HG03354 (cell line): ENCODE measurements at regions not wholly inside any gene's neighbourhood (a gene's known extent, or its start where the extent isn't known, plus 50 kb on each side); places are given as distances from the start of the nearest gene placed in this dataset.
"Not testable (repeated sequence)": the region's sequence is repeated elsewhere in the genome, so short reads cannot be mapped to it uniquely, and the experiment has no call there.

Source experiments
- ATAC-seq: cut with Tn5 transposase; IDR thresholded peaks from one replicate; pipeline ENCODE4 v1.9.1; 2021; ENCODE audit warnings: mild to moderate bottlenecking; ENCODE audit not compliant: unreplicated experiment, poor library complexity, severe bottlenecking

DNA sequence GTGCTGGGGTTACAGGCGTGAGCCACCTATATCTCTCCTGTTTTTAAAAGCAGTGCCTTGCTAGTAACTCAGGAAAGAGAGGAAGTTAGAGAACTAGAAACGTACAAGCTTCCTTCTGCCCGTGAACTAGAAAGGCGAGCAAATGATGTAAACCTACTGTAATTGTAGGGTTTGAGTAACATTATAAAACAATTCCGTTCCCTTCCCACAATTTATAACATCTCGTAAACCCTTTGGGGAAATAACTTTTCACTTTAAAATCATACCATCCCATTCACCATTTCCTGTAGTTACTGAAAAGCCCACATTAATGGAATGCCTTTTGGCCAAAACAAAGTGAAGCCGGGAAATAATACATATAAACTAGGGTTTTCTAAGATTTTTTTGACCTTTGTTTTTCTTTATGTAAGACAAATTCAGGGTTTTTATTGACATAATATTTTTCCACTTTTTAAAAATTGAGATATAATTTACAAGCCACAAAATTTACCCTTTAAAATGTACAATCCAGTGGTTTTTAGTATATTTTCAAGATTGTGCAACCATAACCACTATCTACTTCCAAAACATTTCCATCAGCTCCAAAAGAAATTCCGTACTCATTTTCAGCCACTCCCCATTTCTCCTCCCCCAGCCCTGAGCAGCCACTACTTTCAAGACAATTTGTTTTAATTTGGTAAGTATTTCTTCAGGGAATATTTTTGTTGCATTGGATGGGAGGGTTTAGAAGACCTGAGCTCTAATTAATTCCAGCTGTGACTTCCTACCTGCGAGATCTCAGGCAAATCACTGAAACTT lies 175.1 kb upstream of the PDE10A start:
- no peak for ATAC-seq

DNA sequence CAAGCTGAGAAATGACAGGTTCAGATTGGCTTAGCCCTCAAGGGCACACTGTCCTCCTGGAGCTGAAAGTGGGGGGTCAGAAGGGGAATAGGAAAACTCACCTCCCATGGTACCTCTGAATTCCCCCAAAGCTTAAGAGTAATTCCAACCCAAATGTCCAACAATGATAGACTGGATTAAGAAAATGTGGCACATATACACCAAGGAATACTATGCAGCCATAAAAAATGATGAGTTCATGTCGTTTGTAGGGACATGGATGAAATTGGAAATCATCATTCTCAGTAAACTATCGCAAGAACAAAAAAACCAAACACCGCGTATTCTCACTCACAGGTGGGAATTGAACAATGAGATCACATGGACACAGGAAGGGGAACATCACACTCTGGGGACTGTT lies 173.6 kb upstream of the PDE10A start:
- ATAC-seq, result not testable (repeated sequence)

DNA sequence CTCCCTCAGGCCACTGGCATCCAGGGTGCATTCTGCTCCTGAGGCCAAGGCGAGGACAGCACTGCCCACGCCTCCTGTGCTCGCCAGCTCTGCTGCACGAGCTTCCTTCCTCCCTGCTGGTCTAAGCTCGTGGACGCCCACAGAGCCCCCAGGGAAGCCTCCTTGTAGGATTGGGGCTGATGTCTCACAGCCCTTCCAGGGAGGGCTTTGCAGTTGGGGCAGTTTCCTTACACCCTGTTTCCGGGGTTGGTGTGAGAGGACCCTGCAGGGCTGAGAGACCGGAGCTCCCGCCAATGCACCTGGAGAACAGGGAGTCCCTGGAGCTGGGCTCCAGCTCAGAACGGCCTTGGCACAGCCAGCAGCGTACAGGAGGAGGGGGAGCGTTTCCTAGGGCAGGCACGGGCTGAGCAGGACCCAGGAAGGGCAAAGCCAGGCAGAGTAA lies 172.4 kb upstream of the PDE10A start:
- ATAC-seq, result no peak

DNA sequence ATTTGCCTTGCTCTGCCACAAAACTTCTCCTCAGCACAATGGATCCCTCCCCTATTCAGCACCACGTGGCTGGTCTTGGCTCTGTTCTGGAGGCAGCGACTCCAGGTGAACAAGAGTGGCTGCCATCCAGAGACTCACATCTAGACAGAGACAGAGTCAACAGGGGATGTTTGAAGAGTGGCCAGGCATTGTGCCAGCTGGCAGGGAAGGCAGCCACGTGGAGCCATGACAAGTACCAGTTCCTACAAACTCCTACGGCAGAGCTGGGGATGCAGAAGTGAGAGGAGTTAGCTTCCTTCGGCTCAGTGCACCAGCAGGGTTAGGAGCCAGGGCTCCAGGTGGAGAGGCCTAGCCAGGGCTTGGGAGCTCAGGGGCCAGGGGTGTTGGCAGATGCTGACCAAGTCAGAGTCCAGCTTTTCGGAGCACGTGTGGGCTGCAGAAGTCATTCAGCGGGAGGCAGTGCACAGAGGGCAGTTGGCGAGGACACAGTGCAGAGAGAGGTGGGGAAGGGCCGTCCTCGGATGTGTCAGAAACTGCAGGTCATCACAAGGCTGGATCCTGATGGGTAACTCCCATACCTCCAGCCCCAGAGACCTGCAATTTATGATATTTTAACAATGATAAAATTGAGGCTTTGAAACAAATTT lies 171.7 kb upstream of the PDE10A start:
- no peak for ATAC-seq

DNA sequence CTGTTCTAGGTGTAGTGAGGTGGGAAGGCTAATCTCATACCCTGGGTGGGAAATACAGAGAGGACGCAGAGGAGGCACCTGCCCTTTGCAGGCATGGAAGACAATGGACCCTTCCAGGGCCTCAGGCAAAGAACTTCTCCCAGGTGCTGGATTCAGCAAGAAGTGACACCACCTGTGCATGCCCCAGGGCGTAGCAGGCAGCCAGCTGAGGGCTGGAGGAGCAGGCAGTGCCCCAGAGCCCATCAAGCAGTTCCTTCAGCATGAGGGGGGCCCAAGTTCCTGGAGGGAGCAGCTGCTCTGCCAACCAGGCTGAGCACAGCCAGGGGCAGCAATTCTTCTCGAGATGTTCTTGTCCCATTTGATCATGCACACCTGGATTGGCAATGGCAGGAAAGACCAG lies 170.3 kb upstream of the PDE10A start:
- no peak for ATAC-seq

- ATAC-seq, result no peak
These were observed 168.9 kb upstream of the PDE10A start for GRCh38 chr6:165831812-165832510.

GRCh38 chr6:165830761-165831160 lies 167.7 kb upstream of the PDE10A start:
- no peak for ATAC-seq

GRCh38 chr6:165829376-165829775 lies 166.3 kb upstream of the PDE10A start:
- ATAC-seq, result no peak

- ATAC-seq, result no peak
These were observed 164.1 kb upstream of the PDE10A start for GRCh38 chr6:165827190-165827518.

GRCh38 chr6:165826487-165827189 lies 163.6 kb upstream of the PDE10A start:
- ATAC-seq, result no peak

DNA sequence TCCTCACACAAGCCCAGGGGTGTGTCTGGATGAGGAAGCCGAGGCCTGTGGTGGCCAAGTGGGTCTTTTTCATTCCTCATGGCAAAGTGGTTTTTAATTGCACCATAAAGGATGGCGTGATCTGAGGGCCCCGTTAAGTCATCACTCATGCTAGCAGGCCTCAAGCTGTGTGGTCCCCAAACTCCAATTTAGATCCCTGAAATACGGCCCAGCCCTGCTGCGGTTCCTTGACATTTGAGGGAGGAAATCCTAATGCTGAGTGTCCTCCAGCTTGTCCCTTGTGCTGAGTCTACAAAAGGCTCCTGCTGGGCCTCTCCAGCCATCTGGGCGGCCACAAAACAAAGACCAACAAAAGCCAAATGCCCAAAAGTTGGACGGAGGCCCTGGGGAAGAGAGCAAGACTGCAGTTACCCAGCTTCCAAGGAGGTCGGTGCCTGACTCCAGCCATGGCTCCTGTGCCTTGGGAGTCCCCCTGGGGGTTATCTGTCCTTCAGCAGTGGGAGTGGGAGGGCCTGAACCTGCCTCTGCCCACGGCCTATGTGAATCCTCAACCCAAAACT lies 162.3 kb upstream of the PDE10A start:
- ATAC-seq, result no peak

DNA sequence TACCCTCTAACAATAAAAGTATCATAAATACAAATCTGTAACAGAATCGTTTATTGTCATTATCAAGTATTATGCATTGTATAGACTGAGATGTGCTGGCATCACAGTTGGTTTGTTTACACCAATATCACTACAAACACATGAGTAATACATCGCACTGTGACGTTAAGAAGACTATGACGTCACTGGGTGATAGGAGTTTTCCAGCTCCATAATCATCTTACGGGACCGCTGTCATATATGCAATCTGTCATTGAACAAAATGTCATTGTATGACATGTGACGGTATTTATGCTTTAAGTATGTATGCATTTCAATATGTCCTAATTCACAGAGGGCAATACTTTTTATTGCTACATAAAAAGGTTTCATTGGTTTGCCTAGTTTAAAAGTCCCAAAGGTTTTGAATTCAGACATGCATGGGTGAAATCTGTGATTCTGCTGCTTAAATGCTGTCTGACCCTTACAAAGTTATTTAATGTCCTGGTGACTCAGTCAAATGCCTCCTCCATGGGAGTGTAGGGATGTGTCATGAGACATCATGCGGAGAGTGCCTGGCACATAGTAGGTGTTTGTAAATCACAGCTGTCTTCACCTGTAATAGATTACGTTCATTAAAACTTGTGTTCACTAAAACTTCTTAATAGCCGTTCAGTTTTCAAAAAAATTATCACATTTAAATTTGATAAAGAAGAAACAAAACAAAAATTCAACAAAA lies 160.7 kb upstream of the PDE10A start:
- no peak for ATAC-seq

- ATAC-seq, result no peak
These were observed 159.5 kb upstream of the PDE10A start for GRCh38 chr6:165822501-165822900.

GRCh38 chr6:165821754-165822153 lies 158.7 kb upstream of the PDE10A start:
- ATAC-seq, result no peak

DNA sequence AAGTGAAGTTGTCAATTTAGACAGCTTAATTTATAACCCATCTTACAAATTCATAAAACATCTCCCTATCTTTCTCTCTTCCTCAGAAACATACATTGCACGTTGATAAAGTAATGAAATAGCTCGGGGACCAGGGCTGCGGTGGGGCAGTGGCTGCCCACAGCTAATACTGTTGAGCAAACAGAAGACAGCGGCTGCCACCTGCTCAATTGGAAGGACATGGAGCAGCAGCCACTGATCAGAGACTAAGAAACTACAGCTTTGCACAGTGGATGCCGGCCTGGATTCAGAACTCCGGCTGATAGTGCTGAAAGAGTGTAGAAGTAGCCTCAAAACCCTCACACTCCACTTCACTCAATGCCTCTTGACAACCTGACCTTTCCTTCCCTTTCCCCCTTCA lies 157.9 kb upstream of the PDE10A start:
- no peak for ATAC-seq

DNA sequence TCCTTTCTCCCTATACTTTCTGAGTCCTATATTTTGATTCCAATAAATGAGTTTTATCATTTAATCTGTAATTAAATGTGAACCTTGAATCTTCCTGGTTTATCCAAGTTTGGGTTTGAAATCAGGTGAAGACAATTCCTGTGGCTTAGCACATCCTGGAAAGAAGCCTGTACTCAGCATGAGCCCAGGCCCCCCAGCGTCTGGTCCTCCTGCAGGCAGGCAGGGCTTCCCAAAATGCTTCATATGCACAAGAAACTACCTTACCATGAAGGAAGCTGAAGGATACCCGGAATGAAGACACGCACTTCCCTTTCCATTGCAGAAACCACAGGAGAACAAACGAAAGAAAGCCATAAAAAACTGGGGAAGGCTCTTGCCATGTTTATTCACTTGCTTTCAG lies 157.4 kb upstream of the PDE10A start:
- no peak for ATAC-seq

GRCh38 chr6:165819394-165819793 lies 156.4 kb upstream of the PDE10A start:
- no peak for ATAC-seq

DNA sequence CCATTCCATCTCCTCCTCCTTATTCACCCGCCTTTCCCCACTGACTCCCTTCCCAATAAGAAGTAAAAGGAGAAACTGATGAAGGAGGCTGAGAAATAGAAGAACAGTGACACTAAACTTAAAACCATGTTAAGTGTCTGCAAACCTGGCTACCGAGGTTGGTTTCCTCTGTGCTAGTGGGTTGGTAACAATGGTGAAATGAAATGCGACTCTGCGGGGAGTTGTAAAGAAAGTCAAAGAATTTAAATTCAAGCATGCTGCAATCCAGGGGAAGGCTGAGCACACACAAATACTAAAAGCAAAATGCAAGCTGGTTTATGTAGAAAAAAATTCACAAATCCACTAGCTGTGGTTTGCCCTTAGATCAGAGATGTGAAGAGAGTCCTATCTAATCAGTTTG lies 155.2 kb upstream of the PDE10A start:
- no peak for ATAC-seq

- no peak for ATAC-seq
These were observed 154.7 kb upstream of the PDE10A start for GRCh38 chr6:165817771-165818170.
